ENCODE measurements at regions not wholly inside any gene's neighbourhood (a gene's known extent, or its start where the extent isn't known, plus 50 kb on each side); places are given as distances from the start of the nearest gene placed in this dataset.

GRCh38 chr13:61477619-61478018 lies 62.0 kb upstream of the PCDH20 start:
- H3K4me1 Mint-ChIP-seq, result no peaks in the 10 kb centered on the region
- no peaks in the 10 kb centered on the region for H3K27me3 Mint-ChIP-seq (ENCODE audit: low read depth, poor library complexity)
- no peak for DNase-seq
- no peaks in the 10 kb centered on the region for H3K36me3 Mint-ChIP-seq (ENCODE audit: low read depth)
- H3K27ac Mint-ChIP-seq, result no peak overlapping the region
- no peak overlapping the region for H3K4me3 Mint-ChIP-seq
- TF ChIP-seq CTCF (IDR thresholded peaks at IDR 0.05), result no peak
- H3K9me3 Mint-ChIP-seq, result no peaks in the 10 kb centered on the region

- Mint-ChIP-seq H3K27me3 (ENCODE audit: low read depth, poor library complexity) (no peaks in the 10 kb centered on the region), H3K9me3 (no peaks in the 10 kb centered on the region), H3K4me3 (no peak overlapping the region), H3K36me3 (ENCODE audit: low read depth) (no peaks in the 10 kb centered on the region), H3K27ac (no peak overlapping the region), H3K4me1 (no peaks in the 10 kb centered on the region)
- DNase-seq, result no peak
- no peak for TF ChIP-seq CTCF (IDR thresholded peaks at IDR 0.05)
These were observed 55.1 kb upstream of the PCDH20 start for GRCh38 chr13:61470786-61471185.

GRCh38 chr13:61466280-61466679 lies 50.6 kb upstream of the PCDH20 start:
- Mint-ChIP-seq H3K27me3 (ENCODE audit: low read depth, poor library complexity) (no peaks in the 10 kb centered on the region), H3K27ac (no peak overlapping the region), H3K36me3 (ENCODE audit: low read depth) (no peaks in the 10 kb centered on the region), H3K9me3 (no peaks in the 10 kb centered on the region), H3K4me3 (no peak overlapping the region), H3K4me1 (no peaks in the 10 kb centered on the region)
- DNase-seq, result no peak
- peak; percentile 24 for TF ChIP-seq CTCF (IDR thresholded peaks at IDR 0.05)
